Activated naive CD8-positive, alpha-beta T cell treated with anti-CD3 and anti-CD28 coated beads, Interleukin-2, amount 50 U/mL, for 24 hours (primary cell): ENCODE measurements at regions not wholly inside any gene's neighbourhood (a gene's known extent, or its start where the extent isn't known, plus 50 kb on each side); places are given as distances from the start of the nearest gene placed in this dataset.

Experiments used
- ATAC-seq: fragments of 150-1000 bp; cut with Tn5 transposase; one replicate; pipeline ENCODE4 v1.10.0; 2021
- DNase-seq: peaks from one replicate; pipeline ENCODE4 v3.0.0; 2021
- H3K27ac Mint-ChIP-seq: one replicate; pipeline ENCODE4 v1.8.0; 2021; ENCODE audit warnings: mild to moderate bottlenecking, mixed read lengths
- H3K27me3 Mint-ChIP-seq: one replicate; pipeline ENCODE4 v1.8.0; 2021; ENCODE audit warnings: mixed read lengths
- H3K36me3 Mint-ChIP-seq: one replicate; pipeline ENCODE4 v1.8.0; 2021; ENCODE audit warnings: low read depth, mixed read lengths
- H3K4me1 Mint-ChIP-seq: one replicate; pipeline ENCODE4 v1.8.0; 2021; ENCODE audit warnings: mixed read lengths
- H3K4me3 Mint-ChIP-seq: one replicate; pipeline ENCODE4 v1.8.0; 2021; ENCODE audit warnings: mild to moderate bottlenecking, moderate library complexity, mixed read lengths
- H3K9me3 Mint-ChIP-seq: one replicate; pipeline ENCODE4 v1.8.0; 2021; ENCODE audit warnings: mixed read lengths

DNA sequence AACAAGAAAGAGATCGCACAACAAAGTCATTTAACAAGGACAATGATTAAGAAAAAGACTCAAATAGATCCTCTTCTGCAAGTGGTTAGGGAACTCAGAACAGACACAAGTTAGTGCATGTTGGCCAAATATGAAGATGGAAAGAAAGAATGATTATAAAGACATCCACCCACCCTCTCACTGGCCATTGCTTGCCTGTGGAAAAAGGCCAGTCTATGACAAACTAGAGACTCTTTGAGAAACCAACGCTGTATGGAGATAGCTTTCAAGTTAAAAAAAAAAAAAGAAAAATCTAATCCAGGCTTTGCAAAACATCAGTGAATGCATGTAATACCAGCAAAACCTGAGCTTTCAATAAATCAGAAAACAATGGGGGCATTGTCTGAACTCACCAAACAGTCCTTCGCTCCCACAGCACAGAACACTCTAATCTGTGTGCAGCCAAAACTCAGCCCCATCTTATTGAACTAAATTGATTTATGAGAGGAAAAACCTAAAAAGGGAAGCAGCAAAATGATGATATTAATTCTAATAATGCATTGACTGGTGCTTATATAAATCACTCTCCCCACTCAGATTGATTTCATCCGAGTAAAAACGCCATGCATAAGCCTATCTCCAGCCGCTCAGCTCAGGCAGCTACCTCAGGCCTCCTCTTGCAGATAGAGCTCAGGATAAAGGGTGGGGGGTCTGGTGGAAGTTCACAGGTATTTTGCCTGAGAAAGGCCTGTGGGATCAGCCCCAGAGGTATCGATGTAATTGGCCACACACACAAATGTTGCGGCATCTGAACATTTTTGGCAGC lies 547.1 kb downstream of the CCDC171 start:
- Mint-ChIP-seq H3K36me3 (no peaks in the 10 kb centered on the region), H3K4me3 (no peak overlapping the region), H3K9me3 (peaks cover 4% of the 10 kb centered on the region), H3K27me3 (no peaks in the 10 kb centered on the region), H3K4me1 (no peaks in the 10 kb centered on the region), H3K27ac (no peak overlapping the region)
- no peak for DNase-seq
- no peak for ATAC-seq

DNA sequence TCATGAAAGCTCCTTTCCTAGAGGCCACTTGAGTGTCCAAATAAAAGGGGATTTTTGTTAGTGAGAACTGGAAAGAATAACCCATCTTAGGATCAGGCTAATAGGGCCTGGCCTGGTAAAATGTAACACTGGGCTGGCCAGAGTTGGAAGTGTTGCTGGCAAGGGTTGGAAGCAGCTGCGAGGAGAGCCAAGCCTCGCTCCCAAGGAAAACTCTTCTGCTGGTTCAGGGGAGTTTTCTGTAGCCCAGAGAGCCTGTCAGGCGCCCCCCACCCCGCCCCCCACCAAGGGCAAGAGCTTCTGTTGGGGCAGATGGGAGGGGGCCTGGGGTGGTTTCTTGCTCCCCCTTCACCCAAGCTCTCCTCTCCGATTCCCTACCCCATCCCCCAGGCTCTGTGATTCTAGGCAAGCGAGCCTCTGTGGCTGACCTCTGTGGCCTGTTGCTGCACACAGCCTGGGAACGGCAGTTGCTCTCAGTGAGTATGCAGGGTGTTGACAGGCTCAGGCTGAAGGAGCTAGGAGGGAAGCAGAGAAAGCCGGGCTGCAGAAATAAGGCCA lies 547.8 kb downstream of the CCDC171 start:
- no peak for DNase-seq
- no peaks in the 10 kb centered on the region for H3K27me3 Mint-ChIP-seq
- no peak overlapping the region for H3K27ac Mint-ChIP-seq
- no peak for ATAC-seq
- H3K9me3 Mint-ChIP-seq = no peaks in the 10 kb centered on the region
- H3K36me3 Mint-ChIP-seq = no peaks in the 10 kb centered on the region
- H3K4me1 Mint-ChIP-seq = no peaks in the 10 kb centered on the region
- H3K4me3 Mint-ChIP-seq = no peak overlapping the region

DNA sequence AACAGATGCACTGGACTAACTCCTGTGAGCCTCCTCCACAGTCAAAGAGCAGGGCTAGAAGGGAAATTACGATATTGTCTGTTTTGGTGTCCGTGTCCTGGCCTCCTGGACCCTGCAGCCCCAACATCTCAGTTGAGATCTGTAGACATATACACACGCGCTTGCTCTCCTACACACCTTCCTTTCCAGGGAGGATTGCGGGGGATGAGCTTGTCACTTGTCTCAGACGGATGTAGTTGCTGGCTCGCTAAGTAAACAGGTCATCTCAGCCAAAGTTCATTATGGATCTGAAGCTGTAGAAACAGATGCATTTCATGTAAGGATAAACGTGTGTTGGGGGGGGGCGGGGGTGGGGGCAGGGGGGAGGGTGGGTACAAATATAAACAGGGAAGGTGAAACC lies 549.3 kb downstream of the CCDC171 start:
- no peaks in the 10 kb centered on the region for H3K36me3 Mint-ChIP-seq
- H3K4me3 Mint-ChIP-seq = no peak overlapping the region
- ATAC-seq = no peak
- H3K4me1 Mint-ChIP-seq = no peaks in the 10 kb centered on the region
- no peaks in the 10 kb centered on the region for H3K27me3 Mint-ChIP-seq
- no peak overlapping the region for H3K27ac Mint-ChIP-seq
- no peak for DNase-seq
- H3K9me3 Mint-ChIP-seq = no peaks in the 10 kb centered on the region

DNA sequence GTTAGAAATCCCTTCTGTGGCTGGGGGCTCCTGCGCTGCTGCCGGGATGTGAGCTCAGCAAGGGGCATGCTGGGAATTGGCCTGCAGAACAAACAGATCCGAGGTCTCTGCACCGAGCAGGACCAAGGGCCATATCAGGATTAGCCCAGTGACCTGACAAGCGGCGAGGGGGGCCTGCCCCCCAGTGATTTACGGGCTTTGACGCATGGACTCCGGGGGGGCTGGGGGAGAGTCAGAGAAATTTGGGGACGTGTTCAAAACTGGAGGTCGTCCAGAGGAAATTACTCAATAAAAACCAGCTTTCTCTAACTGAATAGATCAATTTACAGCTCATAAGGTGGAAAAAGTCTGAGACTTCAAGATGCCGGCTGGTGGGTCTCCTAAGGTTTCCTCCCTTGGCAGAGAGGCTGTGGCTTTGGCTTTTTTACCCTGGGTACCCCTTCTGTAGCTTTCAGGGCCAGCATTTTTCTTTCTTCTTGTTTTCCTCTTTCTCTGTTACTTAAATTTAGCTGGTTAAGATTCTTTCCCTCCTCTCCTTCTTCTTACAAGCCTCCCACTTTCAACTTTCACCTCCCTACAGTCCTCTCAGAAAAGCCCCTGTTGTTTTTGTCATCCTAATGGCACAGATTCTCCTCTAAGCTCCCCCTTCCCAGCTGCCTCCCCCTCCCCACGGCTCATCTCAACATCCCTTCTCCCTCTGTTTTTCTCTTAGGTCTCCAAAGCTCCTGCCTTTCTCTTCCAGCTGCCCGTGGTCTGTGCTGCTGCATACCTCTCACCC lies 551.0 kb downstream of the CCDC171 start:
- Mint-ChIP-seq H3K27ac (no peak overlapping the region), H3K4me3 (no peak overlapping the region), H3K4me1 (no peaks in the 10 kb centered on the region), H3K36me3 (no peaks in the 10 kb centered on the region), H3K27me3 (no peaks in the 10 kb centered on the region), H3K9me3 (no peaks in the 10 kb centered on the region)
- ATAC-seq = no peak
- DNase-seq = no peak

DNA sequence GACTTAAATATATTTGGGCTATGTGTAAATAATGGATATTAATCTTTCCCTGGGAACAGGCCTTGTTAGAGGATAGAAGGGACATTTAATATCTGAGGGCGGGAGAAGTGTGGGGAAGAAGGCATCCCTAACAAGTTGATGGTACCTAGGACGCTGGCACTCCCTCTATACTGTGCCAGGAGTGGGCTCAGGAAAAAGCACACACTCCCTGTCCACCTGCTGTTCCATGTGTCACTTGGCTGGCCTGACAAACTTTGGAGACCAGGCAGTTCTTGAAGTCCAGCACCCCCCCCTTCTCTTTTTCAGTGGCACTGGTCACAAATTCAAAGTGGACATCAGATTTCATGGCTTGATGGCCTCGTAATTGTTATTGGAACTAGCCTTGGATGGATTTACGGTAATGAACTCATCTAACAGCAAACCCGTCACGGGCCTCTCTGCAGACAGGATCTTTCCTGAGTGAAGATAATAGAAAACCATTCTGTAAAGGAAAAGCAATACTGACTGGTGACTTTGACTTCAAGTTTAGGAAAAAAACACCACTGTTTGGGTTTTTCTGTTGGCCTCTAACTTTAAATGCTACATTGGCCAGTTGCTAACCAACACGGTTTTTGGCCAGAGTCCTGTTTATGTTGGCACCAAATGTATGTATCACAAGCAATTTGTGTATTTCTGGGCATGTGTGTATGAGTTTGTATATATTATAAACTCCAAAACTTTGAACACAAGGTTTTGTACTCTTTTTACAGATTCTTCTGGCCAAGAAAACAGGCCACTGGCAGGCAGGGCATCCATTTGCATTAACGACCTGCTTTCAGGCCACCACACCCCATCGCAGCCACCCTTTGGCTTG lies 552.6 kb downstream of the CCDC171 start:
- Mint-ChIP-seq H3K4me3 (no peak overlapping the region), H3K27ac (no peak overlapping the region), H3K27me3 (no peaks in the 10 kb centered on the region), H3K9me3 (no peaks in the 10 kb centered on the region), H3K4me1 (no peaks in the 10 kb centered on the region), H3K36me3 (no peaks in the 10 kb centered on the region)
- no peak for ATAC-seq
- DNase-seq = no peak

DNA sequence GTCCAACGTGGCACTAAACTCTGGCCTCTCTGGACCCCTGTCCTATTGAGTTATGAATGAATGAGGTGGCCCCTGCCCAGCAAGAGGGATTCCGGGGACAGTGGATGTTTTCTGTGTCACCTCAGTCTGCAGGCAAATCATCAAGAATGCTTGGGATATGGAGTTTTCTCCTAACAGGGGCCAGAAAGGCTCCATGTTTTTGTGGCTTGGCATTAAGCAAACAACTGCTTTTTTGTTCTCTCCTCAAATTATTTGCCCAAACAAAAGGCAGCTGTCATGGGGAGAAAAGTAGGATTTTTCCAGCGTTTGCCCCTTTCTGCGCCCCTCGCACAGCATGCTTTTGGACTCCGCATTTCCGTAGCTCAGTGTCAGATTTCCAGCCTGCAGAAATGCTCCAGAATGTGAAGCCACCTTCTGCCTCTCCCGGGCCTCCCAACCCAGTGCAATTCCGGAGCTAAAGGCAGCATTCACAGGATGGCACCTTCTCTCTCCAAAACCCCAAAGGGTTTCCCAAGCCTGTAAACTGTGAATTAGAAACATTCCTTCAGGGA lies 553.3 kb downstream of the CCDC171 start:
- DNase-seq (no peak), ATAC-seq (no peak)
- H3K36me3 Mint-ChIP-seq = no peaks in the 10 kb centered on the region
- H3K4me1 Mint-ChIP-seq = no peaks in the 10 kb centered on the region
- H3K4me3 Mint-ChIP-seq = no peak overlapping the region
- H3K9me3 Mint-ChIP-seq = no peaks in the 10 kb centered on the region
- no peak overlapping the region for H3K27ac Mint-ChIP-seq
- no peaks in the 10 kb centered on the region for H3K27me3 Mint-ChIP-seq

DNA sequence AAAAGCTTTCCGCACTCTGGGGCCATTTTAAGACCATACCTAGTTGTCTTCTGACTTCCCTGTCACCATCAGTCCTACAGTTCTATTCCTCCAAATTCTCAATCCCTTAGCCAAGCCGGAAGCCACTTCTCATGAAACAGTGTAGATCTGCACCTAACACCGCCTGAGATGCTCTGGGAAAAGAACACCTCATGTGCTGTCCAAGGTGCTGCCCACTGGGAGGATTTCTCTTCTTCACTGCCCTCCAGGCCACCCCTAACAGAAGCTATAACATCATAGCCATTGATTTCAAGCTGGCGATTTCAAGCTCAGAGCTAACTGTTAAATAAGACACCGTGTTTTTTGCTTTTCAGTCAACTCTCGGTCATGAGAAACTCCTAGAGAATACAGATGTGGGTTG lies 559.3 kb downstream of the CCDC171 start:
- no peak for DNase-seq
- H3K27me3 Mint-ChIP-seq = no peaks in the 10 kb centered on the region
- H3K9me3 Mint-ChIP-seq = peaks cover 5% of the 10 kb centered on the region
- ATAC-seq = no peak
- H3K36me3 Mint-ChIP-seq = no peaks in the 10 kb centered on the region
- no peaks in the 10 kb centered on the region for H3K4me1 Mint-ChIP-seq
- no peak overlapping the region for H3K27ac Mint-ChIP-seq
- H3K4me3 Mint-ChIP-seq = no peak overlapping the region

DNA sequence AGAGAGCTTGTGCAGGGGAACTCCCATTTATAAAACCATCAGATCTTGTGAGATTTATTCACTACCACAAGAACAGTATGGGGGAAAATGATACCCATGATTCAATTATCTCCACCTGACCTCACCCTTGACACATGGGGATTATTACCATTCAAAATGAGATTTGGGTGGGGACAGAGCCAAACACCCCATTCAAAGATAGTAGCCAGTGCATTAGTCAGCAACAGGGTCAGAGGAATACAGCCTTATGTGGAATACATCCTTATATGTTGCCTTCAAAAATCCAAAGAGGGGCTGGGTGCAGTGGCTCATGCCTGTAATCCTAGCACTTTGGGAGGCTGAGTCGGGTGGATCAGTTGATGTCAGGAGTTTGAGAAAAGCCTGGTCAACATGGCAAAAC lies 563.2 kb downstream of the CCDC171 start:
- no peak overlapping the region for H3K27ac Mint-ChIP-seq
- no peaks in the 10 kb centered on the region for H3K36me3 Mint-ChIP-seq
- H3K4me1 Mint-ChIP-seq = peaks cover 3% of the 10 kb centered on the region
- H3K9me3 Mint-ChIP-seq = peaks cover 5% of the 10 kb centered on the region
- ATAC-seq (no peak), DNase-seq (no peak)
- no peak overlapping the region for H3K4me3 Mint-ChIP-seq
- H3K27me3 Mint-ChIP-seq = no peaks in the 10 kb centered on the region

DNA sequence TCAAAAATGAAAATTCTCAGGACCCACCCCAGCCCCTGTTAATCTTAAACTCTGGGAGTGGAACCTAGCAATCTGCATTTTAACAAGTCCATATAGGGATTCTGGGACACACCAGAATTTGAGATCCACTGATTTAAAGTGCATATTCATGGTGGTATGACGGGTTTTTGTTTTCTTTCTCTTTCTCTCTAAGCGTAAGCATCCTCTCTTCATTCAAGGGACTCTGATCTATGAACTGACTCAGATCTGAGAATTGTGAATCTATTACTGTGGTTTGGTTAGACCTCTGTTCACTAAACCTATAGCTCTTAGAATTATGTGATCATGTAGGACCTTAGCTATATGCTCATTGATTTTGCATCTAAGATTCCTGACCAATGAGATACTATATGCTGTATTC lies 565.2 kb downstream of the CCDC171 start:
- ATAC-seq (peak; percentile 66), DNase-seq (no peak)
- no peak overlapping the region for H3K4me3 Mint-ChIP-seq
- H3K27ac Mint-ChIP-seq = no peak overlapping the region
- no peaks in the 10 kb centered on the region for H3K27me3 Mint-ChIP-seq
- H3K36me3 Mint-ChIP-seq = no peaks in the 10 kb centered on the region
- H3K9me3 Mint-ChIP-seq = peaks cover 5% of the 10 kb centered on the region
- H3K4me1 Mint-ChIP-seq = peaks cover 13% of the 10 kb centered on the region

DNA sequence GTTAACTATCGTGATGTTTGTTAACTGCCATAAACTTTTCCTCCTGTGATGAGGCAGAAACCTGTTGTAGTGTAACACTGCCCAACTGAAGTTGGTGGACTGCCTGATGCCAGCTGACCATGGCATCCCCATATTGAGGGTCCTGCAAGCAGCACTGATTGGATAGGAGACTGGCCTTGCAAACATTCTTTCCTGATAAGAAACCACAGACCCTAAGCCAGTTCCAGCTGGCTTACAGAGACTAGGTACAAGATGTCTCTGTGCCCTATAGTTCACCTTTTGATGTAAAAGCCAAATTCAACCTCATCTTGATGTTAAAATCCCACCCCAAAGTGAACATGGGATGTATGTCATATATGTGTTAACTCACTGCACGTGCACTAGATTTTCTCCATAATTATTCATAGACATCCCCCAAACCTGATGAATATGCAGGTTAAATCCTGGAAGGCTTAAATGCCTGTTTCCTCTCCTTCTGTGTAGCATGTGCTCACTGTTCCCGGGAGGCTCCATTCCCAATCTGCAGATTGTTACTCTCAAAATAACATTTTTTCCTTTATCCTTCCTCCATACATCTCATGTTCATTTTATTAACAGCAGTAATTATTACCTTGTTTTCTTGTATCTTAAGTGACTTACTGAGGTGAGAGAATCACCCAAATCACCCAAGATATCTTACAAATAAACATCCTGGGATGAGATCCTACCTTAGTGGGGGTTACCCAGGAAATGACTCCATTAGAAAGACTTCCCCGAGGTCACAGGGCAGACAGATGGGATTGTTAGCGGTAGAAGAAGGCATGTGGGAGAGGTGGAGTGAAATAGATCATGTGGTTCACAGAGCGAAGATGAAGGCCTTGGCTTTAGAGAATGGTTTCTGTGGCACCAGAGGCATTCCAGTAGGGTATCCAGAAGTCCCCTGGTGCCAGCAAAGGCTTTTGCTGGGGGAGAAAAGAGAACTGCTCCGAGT lies 566.7 kb downstream of the CCDC171 start:
- Mint-ChIP-seq H3K9me3 (no peaks in the 10 kb centered on the region), H3K27me3 (no peaks in the 10 kb centered on the region), H3K4me1 (peaks cover 13% of the 10 kb centered on the region), H3K4me3 (no peak overlapping the region), H3K27ac (no peak overlapping the region), H3K36me3 (no peaks in the 10 kb centered on the region)
- DNase-seq (no peak), ATAC-seq (no peak)

DNA sequence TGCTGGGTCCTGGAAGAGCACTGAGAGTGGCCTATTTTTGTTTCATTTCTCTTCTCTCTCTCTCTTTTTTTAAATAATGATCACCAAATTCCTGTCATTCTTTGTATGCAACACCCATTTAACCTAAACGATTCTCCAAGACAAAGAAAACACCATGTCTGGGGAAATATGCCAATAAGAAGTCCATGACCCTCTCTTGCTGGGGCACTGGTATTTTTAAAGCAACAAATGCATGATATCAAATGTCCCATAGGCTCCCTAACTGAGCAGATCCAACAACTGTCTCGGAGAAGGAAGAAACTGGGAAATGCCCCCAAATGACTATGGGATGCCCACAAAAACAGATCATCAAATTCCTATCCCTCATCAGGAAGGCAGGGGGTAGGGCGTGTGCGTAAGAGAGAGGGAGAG lies 567.4 kb downstream of the CCDC171 start:
- no peaks in the 10 kb centered on the region for H3K27me3 Mint-ChIP-seq
- DNase-seq (no peak), ATAC-seq (no peak)
- H3K4me1 Mint-ChIP-seq = peaks cover 15% of the 10 kb centered on the region
- H3K36me3 Mint-ChIP-seq = no peaks in the 10 kb centered on the region
- peaks cover 2% of the 10 kb centered on the region for H3K9me3 Mint-ChIP-seq
- no peak overlapping the region for H3K27ac Mint-ChIP-seq
- no peak overlapping the region for H3K4me3 Mint-ChIP-seq

DNA sequence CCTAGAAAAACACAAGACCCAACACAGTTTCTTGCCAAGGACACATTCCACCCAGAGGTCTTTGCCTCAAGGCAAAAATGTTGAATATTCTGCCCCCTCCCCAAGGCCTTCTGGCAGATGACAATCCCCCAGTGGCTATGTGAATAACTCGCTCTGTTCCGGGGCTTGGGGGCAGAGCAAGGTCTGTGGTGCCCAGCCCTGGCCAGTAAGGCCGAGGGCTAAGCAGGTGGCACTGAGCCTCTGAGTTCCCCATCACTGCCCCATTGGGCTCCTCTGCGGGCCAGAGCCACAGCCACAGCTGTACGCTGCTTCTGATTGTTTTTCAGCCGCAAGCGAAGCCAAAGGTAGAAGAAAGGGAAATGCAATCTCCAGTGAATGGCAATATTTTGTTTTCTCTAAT lies 567.9 kb downstream of the CCDC171 start:
- H3K36me3 Mint-ChIP-seq = no peaks in the 10 kb centered on the region
- H3K27me3 Mint-ChIP-seq = no peaks in the 10 kb centered on the region
- peaks cover 3% of the 10 kb centered on the region for H3K9me3 Mint-ChIP-seq
- H3K4me1 Mint-ChIP-seq = peaks cover 20% of the 10 kb centered on the region
- DNase-seq (no peak), ATAC-seq (no peak)
- H3K27ac Mint-ChIP-seq = no peak overlapping the region
- no peak overlapping the region for H3K4me3 Mint-ChIP-seq

DNA sequence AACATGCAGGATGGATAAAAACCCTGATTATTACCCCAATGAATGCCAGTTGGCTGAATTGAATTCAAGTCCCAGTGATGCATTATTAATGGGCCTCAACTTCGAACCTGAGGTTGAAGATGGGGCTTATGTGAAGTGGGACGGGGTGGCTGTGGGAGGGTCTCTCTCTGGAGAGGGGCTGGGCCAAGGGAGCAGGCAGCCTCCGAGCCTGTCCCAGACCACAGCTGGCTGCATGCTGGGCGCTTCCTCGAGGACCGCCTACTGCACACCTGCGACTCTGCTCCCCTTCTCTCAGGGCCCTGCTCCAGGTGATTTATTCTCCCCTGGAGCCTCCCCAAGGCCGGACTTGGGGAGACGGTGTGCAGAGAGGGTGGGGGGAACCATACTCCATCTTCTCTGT lies 568.3 kb downstream of the CCDC171 start:
- DNase-seq (no peak), ATAC-seq (no peak)
- Mint-ChIP-seq H3K27me3 (no peaks in the 10 kb centered on the region), H3K9me3 (peaks cover 3% of the 10 kb centered on the region), H3K27ac (no peak overlapping the region), H3K4me3 (no peak overlapping the region), H3K4me1 (peaks cover 23% of the 10 kb centered on the region), H3K36me3 (no peaks in the 10 kb centered on the region)
